ENCODE measurements at regions not wholly inside any gene's neighbourhood (a gene's known extent, or its start where the extent isn't known, plus 50 kb on each side); places are given as distances from the start of the nearest gene placed in this dataset.

DNA sequence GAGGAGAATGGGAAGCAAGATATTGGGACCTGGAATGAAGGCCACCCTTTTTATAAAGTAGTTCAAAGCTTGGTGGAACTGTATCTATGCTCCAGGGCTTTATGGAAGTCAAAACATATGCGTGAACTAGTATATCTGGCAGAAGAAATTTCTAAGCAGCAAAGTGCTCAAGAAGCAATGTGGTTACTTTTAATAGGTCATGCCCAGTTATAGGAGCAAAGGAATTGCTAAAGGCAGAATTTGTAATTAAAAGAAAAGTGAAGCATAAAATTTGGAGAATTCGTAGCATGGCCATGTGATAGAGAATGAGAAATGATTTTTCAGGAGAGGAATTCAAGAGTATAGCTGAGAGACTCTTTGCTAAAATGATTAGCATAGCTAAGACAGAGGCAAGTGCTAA lies 1110.4 kb downstream of the XPNPEP1 start:
- intact Hi-C loops (cut with DNase I): no loop called here
- no peaks in the 10 kb centered on the region for H3K36me3 ChIP-seq (ENCODE audit: control insufficient read depth in 2 of 3, insufficient read depth in 3 of 3, low read length in 3 of 3)
- no peaks in the 10 kb centered on the region for H3K9me3 ChIP-seq (ENCODE audit: control insufficient read depth in 2 of 3, insufficient read depth in 1 of 3, low read length in 3 of 3)
- no peaks in the 10 kb centered on the region for H3K27me3 ChIP-seq (ENCODE audit: control insufficient read depth, insufficient read depth, low read length)
- no peaks in the 10 kb centered on the region for H3K4me1 ChIP-seq (ENCODE audit: control insufficient read depth in 2 of 3, insufficient read depth in 2 of 3, low read depth in 1 of 3, low read length in 3 of 3)
- no peak overlapping the region for H3K9ac ChIP-seq (ENCODE audit: low read length in 3 of 3)
- FAIRE-seq (no peak), DNase-seq (no peak)
- H3K4me3 ChIP-seq (ENCODE audit: low read length in 3 of 3): no peak overlapping the region
- TF ChIP-seq, protein P1, sequence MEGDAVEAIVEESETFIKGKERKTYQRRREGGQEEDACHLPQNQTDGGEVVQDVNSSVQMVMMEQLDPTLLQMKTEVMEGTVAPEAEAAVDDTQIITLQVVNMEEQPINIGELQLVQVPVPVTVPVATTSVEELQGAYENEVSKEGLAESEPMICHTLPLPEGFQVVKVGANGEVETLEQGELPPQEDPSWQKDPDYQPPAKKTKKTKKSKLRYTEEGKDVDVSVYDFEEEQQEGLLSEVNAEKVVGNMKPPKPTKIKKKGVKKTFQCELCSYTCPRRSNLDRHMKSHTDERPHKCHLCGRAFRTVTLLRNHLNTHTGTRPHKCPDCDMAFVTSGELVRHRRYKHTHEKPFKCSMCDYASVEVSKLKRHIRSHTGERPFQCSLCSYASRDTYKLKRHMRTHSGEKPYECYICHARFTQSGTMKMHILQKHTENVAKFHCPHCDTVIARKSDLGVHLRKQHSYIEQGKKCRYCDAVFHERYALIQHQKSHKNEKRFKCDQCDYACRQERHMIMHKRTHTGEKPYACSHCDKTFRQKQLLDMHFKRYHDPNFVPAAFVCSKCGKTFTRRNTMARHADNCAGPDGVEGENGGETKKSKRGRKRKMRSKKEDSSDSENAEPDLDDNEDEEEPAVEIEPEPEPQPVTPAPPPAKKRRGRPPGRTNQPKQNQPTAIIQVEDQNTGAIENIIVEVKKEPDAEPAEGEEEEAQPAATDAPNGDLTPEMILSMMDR (IDR thresholded peaks at IDR 0.05; ENCODE audit: borderline replicate concordance, extremely low read depth, insufficient read depth): no peak
- H3K27ac ChIP-seq (ENCODE audit: low read depth in 2 of 2, low read length in 2 of 2): no peak overlapping the region

DNA sequence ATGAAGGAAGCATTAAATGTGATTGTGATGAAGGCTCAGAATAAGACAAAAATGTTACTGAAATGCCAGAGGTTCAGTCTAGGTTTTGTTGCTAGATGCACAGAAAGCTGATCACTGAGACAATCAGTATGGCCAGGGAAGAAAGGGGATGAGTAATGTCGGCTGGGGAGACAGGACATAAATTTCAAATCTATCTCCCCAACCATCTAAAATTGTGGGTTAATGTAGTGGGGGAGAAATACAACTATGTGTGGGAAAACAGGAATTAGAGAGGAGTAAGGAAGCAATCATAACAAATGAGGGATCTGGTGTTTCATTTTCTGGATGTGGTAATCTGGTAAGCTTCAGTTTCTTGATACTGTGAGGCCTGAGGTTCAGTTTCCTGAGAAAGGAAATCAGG lies 1111.0 kb downstream of the XPNPEP1 start:
- Histone ChIP-seq H3K4me3 (ENCODE audit: low read length in 3 of 3) (no peak overlapping the region), H3K27me3 (ENCODE audit: control insufficient read depth, insufficient read depth, low read length) (no peaks in the 10 kb centered on the region), H3K9ac (ENCODE audit: low read length in 3 of 3) (no peak overlapping the region), H3K27ac (ENCODE audit: low read depth in 2 of 2, low read length in 2 of 2) (no peak overlapping the region), H3K9me3 (ENCODE audit: control insufficient read depth in 2 of 3, insufficient read depth in 1 of 3, low read length in 3 of 3) (no peaks in the 10 kb centered on the region), H3K4me1 (ENCODE audit: control insufficient read depth in 2 of 3, insufficient read depth in 2 of 3, low read depth in 1 of 3, low read length in 3 of 3) (no peaks in the 10 kb centered on the region), H3K36me3 (ENCODE audit: control insufficient read depth in 2 of 3, insufficient read depth in 3 of 3, low read length in 3 of 3) (no peaks in the 10 kb centered on the region)
- intact Hi-C loops (cut with DNase I): no loop called here
- DNase-seq (no peak), FAIRE-seq (no peak)
- TF ChIP-seq, protein P1 (IDR thresholded peaks at IDR 0.05; ENCODE audit: borderline replicate concordance, extremely low read depth, insufficient read depth): no peak

- Histone ChIP-seq H3K36me3 (ENCODE audit: control insufficient read depth in 2 of 3, insufficient read depth in 3 of 3, low read length in 3 of 3) (no peaks in the 10 kb centered on the region), H3K27me3 (ENCODE audit: control insufficient read depth, insufficient read depth, low read length) (no peaks in the 10 kb centered on the region), H3K9me3 (ENCODE audit: control insufficient read depth in 2 of 3, insufficient read depth in 1 of 3, low read length in 3 of 3) (no peaks in the 10 kb centered on the region), H3K9ac (ENCODE audit: low read length in 3 of 3) (no peak overlapping the region), H3K4me3 (ENCODE audit: low read length in 3 of 3) (no peak overlapping the region), H3K27ac (ENCODE audit: low read depth in 2 of 2, low read length in 2 of 2) (no peak overlapping the region), H3K4me1 (ENCODE audit: control insufficient read depth in 2 of 3, insufficient read depth in 2 of 3, low read depth in 1 of 3, low read length in 3 of 3) (no peaks in the 10 kb centered on the region)
- FAIRE-seq: no peak
- TF ChIP-seq, protein P1 (IDR thresholded peaks at IDR 0.05; ENCODE audit: borderline replicate concordance, extremely low read depth, insufficient read depth): no peak
- intact Hi-C loops (cut with DNase I): no loop called here
- DNase-seq: no peak
Measured at GRCh38 chr10:108808228-108808627, 1115.1 kb downstream of the XPNPEP1 start.

GRCh38 chr10:108801775-108802517 lies 1121.4 kb downstream of the XPNPEP1 start:
- H3K27ac ChIP-seq (ENCODE audit: low read depth in 2 of 2, low read length in 2 of 2): no peak overlapping the region
- no peak for DNase-seq
- H3K9me3 ChIP-seq (ENCODE audit: control insufficient read depth in 2 of 3, insufficient read depth in 1 of 3, low read length in 3 of 3): no peaks in the 10 kb centered on the region
- TF ChIP-seq, protein P1 (IDR thresholded peaks at IDR 0.05; ENCODE audit: borderline replicate concordance, extremely low read depth, insufficient read depth): no peak
- no peaks in the 10 kb centered on the region for H3K27me3 ChIP-seq (ENCODE audit: control insufficient read depth, insufficient read depth, low read length)
- no peak overlapping the region for H3K9ac ChIP-seq (ENCODE audit: low read length in 3 of 3)
- no peaks in the 10 kb centered on the region for H3K4me1 ChIP-seq (ENCODE audit: control insufficient read depth in 2 of 3, insufficient read depth in 2 of 3, low read depth in 1 of 3, low read length in 3 of 3)
- H3K4me3 ChIP-seq (ENCODE audit: low read length in 3 of 3): no peak overlapping the region
- no peaks in the 10 kb centered on the region for H3K36me3 ChIP-seq (ENCODE audit: control insufficient read depth in 2 of 3, insufficient read depth in 3 of 3, low read length in 3 of 3)
- no peak for FAIRE-seq
- intact Hi-C loops (cut with DNase I): no loop called here

All from kidney (tissue), 13 donors.